K562 (cell line): ENCODE measurements at regions not wholly inside any gene's neighbourhood (a gene's known extent, or its start where the extent isn't known, plus 50 kb on each side); places are given as distances from the start of the nearest gene placed in this dataset.

Experiments
- CBX3 ChIP-seq, 2 experiments: IDR thresholded peaks; 1 replicate in 1 of 2; 2 replicates in 1 of 2; pipeline ENCODE4 v1.6.1; 2012; ENCODE audit warnings: inconsistent platforms in 2 of 2, low read length in 2 of 2, borderline replicate concordance in 1 of 2, control low read depth in 1 of 2
- ETV6 ChIP-seq, 3 experiments: fragments of 150-350 bp in 1 of 3; sonication (generic) in 1 of 3; formaldehyde crosslinking in 1 of 3; IDR thresholded peaks; 2 replicates each; pipeline versions ENCODE4 v1.6.1 to v1.8.0; 2014 to 2022; ENCODE audit warnings: borderline replicate concordance in 2 of 3, low read depth in 2 of 3, antibody characterized with exemption in 1 of 3, low read length in 1 of 3, mild to moderate bottlenecking in 1 of 3, missing genetic modification reagents in 1 of 3
- ID3 ChIP-seq, 2 experiments: fragments of 250-450 bp in 1 of 2; fragments of 450-650 bp in 1 of 2; sonication (Bioruptor Pico) in 1 of 2; IDR thresholded peaks; 2 replicates each; pipeline versions ENCODE4 v1.6.1 to v1.8.0; 2016 to 2021; ENCODE audit warnings: mild to moderate bottlenecking in 2 of 2, moderate library complexity in 2 of 2, missing compliant biosample characterization in 1 of 2, missing genetic modification characterization in 1 of 2
- MEIS2 ChIP-seq: fragments of 450-650 bp; IDR thresholded peaks from 2 replicates; pipeline ENCODE4 v1.6.1; 2014; ENCODE audit warnings: mild to moderate bottlenecking; ENCODE audit not compliant: partially characterized antibody
- MGA ChIP-seq: fragments of 450-650 bp; IDR thresholded peaks from 2 replicates; pipeline ENCODE4 v1.6.1; 2016; ENCODE audit warnings: mild to moderate bottlenecking, moderate library complexity
- NFYB ChIP-seq: IDR thresholded peaks from 2 replicates; pipeline ENCODE4 v1.6.1; 2011; ENCODE audit warnings: mild to moderate bottlenecking, moderate library complexity; ENCODE audit not compliant: insufficient read length; ENCODE audit errors: extremely low read depth
- RBM14 ChIP-seq: fragments of 200-400 bp; formaldehyde crosslinking; IDR thresholded peaks from 2 replicates; pipeline ENCODE4 v1.6.1; 2018; ENCODE audit warnings: low read depth, mild to moderate bottlenecking, low read length, moderate library complexity, borderline replicate concordance; ENCODE audit not compliant: insufficient read depth
- RBM17 ChIP-seq: fragments of 200-400 bp; formaldehyde crosslinking; IDR thresholded peaks from 2 replicates; pipeline ENCODE4 v1.6.1; 2017; ENCODE audit warnings: low read depth, mild to moderate bottlenecking, low read length, borderline replicate concordance
- RBM34 ChIP-seq: fragments of 200-400 bp; formaldehyde crosslinking; IDR thresholded peaks from 2 replicates; pipeline ENCODE4 v1.6.1; 2018; ENCODE audit warnings: low read length, borderline replicate concordance; ENCODE audit not compliant: insufficient read depth
- ZBTB1 ChIP-seq: sonication (generic); formaldehyde crosslinking; IDR thresholded peaks from 2 replicates; pipeline ENCODE4 v1.8.1; 2023; ENCODE audit warnings: missing genetic modification reagents, low read depth, mild to moderate bottlenecking, borderline replicate concordance
- ZBTB8A ChIP-seq: fragments of 450-650 bp; IDR thresholded peaks from 2 replicates; pipeline ENCODE4 v1.6.1; 2018; ENCODE audit warnings: mild to moderate bottlenecking, moderate library complexity; ENCODE audit not compliant: partially characterized antibody
- ZNF445 ChIP-seq: fragments of 250-450 bp; sonication (Bioruptor Pico); IDR thresholded peaks from 2 replicates; pipeline ENCODE4 v1.4.0; 2020; ENCODE audit warnings: low read depth, mild to moderate bottlenecking, moderate library complexity
- ZNF707 ChIP-seq: fragments of 250-450 bp; sonication (Bioruptor Pico); conservative IDR thresholded peaks from 2 replicates; pipeline ENCODE4 v1.8.0; 2022; ENCODE audit warnings: inconsistent platforms, mild to moderate bottlenecking, moderate library complexity
- TF ChIP-seq, protein P1 (sequence below): fragments of 450-650 bp; IDR thresholded peaks from 2 replicates; pipeline ENCODE4 v1.6.1; 2016; ENCODE audit warnings: low read depth, mild to moderate bottlenecking, moderate library complexity

DNA sequence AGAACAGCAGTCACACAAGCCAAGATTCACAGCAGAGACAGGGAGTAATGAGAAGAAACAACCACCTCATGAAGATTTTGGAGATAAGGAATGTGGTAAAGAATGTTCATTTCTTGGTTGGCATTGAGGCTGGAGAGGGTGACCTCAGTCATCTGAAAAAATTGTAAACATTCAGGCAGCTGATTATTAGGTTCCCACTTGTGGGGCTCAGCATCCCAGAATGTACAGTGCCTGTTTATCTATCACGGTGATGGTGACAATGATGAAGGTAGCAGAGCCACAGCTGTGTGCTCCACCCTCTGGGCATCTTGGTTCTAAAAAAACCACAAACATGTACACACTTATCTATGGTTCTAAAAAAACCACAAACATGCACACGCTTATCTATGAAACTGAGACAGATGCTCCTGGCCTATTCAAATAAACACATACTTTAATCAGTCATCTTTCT lies 143.9 kb upstream of the MOCS2 start (continued):
- no peak for TF ChIP-seq MGA
- TF ChIP-seq NFYB = no peak
- no peak for TF ChIP-seq ETV6 (IDR thresholded peaks at IDR 0.05; ENCODE audit: borderline replicate concordance in 1 of 2, low read depth in 2 of 2, low read length in 1 of 2)
- no peak for TF ChIP-seq ETV6 (CRISPR knock-in tag; IDR thresholded peaks at IDR 0.05; ENCODE audit: borderline replicate concordance)
- TF ChIP-seq ID3 (CRISPR knock-in tag; IDR thresholded peaks at IDR 0.05) = no peak
- no peak for TF ChIP-seq ID3 (tag; IDR thresholded peaks at IDR 0.05)
- no peak for TF ChIP-seq ZNF707 (CRISPR knock-in tag)
- TF ChIP-seq MEIS2 = no peak
- TF ChIP-seq ZBTB8A = no peak
- no peak for TF ChIP-seq RBM17
- no peak for TF ChIP-seq RBM34
- no peak for TF ChIP-seq ZNF445 (CRISPR knock-in tag)
- no peak for TF ChIP-seq ZBTB1 (CRISPR knock-in tag)
- no peak for TF ChIP-seq RBM14
- TF ChIP-seq, protein P1, sequence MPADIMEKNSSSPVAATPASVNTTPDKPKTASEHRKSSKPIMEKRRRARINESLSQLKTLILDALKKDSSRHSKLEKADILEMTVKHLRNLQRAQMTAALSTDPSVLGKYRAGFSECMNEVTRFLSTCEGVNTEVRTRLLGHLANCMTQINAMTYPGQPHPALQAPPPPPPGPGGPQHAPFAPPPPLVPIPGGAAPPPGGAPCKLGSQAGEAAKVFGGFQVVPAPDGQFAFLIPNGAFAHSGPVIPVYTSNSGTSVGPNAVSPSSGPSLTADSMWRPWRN = 0 out of 2 replicates have a peak, but pooled peaks have one; percentile 48
- TF ChIP-seq CBX3 (IDR thresholded peaks at IDR 0.05; ENCODE audit: borderline replicate concordance in 1 of 2, low read length in 2 of 2) = no peak
